Spleen (tissue), 11 donors: ENCODE measurements at regions not wholly inside any gene's neighbourhood (a gene's known extent, or its start where the extent isn't known, plus 50 kb on each side); places are given as distances from the start of the nearest gene placed in this dataset.

Source experiments
- DNase-seq: peaks from one replicate; pipeline ENCODE4 v3.0.0-alpha.2; 2020
- H3K27ac ChIP-seq, 8 donors: fragments of 200-600 bp; sonication (generic) in 7 of 8; 1 replicate in 4 of 8; 2 replicates in 4 of 8; pipeline versions ENCODE4 v1.5.0 to v1.8.0; 2016 to 2021; ENCODE audit warnings: inconsistent platforms in 4 of 8, mild to moderate bottlenecking in 4 of 8, moderate library complexity in 1 of 8
- H3K27me3 ChIP-seq, 7 donors: fragments of 200-600 bp; sonication (generic) in 6 of 7; replicated peaks in 1 of 7; 1 replicate in 4 of 7; 2 replicates in 3 of 7; pipeline versions ENCODE4 v1.5.0 to v1.8.0; 2016 to 2021; ENCODE audit warnings: inconsistent platforms in 3 of 7, mild to moderate bottlenecking in 1 of 7
- H3K36me3 ChIP-seq, 6 donors: fragments of 200-600 bp; sonication (generic) in 5 of 6; 1 replicate in 4 of 6; 2 replicates in 2 of 6; pipeline versions ENCODE4 v1.5.0 to v1.8.0; 2016 to 2021; ENCODE audit warnings: inconsistent platforms in 2 of 6
- H3K4me1 ChIP-seq, 6 donors: fragments of 200-600 bp; sonication (generic) in 5 of 6; 1 replicate in 3 of 6; 2 replicates in 3 of 6; pipeline versions ENCODE4 v1.5.0 to v1.8.0; 2016 to 2021; ENCODE audit warnings: inconsistent platforms in 3 of 6
- H3K4me3 ChIP-seq, 8 donors: fragments of 200-600 bp; sonication (generic) in 7 of 8; 1 replicate in 4 of 8; 2 replicates in 4 of 8; pipeline versions ENCODE4 v1.5.0 to v1.8.0; 2016 to 2021; ENCODE audit warnings: inconsistent platforms in 4 of 8, mild to moderate bottlenecking in 4 of 8, moderate library complexity in 2 of 8
- H3K9me3 ChIP-seq, 8 donors: fragments of 200-600 bp; sonication (generic) in 7 of 8; 1 replicate in 4 of 8; 2 replicates in 4 of 8; pipeline versions ENCODE4 v1.5.0 to v1.8.0; 2016 to 2021; ENCODE audit warnings: inconsistent platforms in 4 of 8
- CTCF ChIP-seq, 11 experiments: fragments of 200-600 bp in 7 of 11; fragments of 450-650 bp in 4 of 11; sonication (generic) in 4 of 11; IDR thresholded peaks in 8 of 11; conservative IDR thresholded peaks in 3 of 11; 1 replicate in 7 of 11; 2 replicates in 4 of 11; pipeline versions ENCODE4 v1.4.0 to v1.8.0; 2016 to 2021; ENCODE audit warnings: antibody characterized with exemption in 11 of 11, inconsistent platforms in 4 of 11, mild to moderate bottlenecking in 1 of 11
- POLR2A ChIP-seq, 3 donors: fragments of 450-650 bp; IDR thresholded peaks; one replicate each; pipeline ENCODE4 v1.5.1; 2017; ENCODE audit warnings: antibody characterized with exemption in 3 of 3, mild to moderate bottlenecking in 1 of 3
- POLR2AphosphoS5 ChIP-seq, 3 donors: sonication (generic); formaldehyde crosslinking; IDR thresholded peaks; one replicate each; pipeline ENCODE4 v1.5.1; 2017; ENCODE audit warnings: antibody characterized with exemption in 3 of 3
- WGBS, 5 donors: extraction: QIAGEN DNeasy Blood & Tissue Kit in 3 of 5; methylation state at CpG; one replicate each; pipeline versions ENCODE4 v1.1.5 to v1.1.7; 2013 to 2018; 5-methylcytosine and 5-hydroxymethylcytosine counted together
- intact Hi-C: fragments of 100-400 bp; cut with DNase I; formaldehyde crosslinking; loops from one replicate; pipeline ENCODE4 v1.15.0; 2023; ENCODE audit warnings: low total_unique reads
- donor health status: healthy with polysubstance abuse.
- donor health status: DM: no; HTN: no; CAD: no; lungs with moderate emphysema.
- donor health status: DM: no; HTN: no; CAD: no.
- donor health status: Bipolar disorder and iron deficiency.
- donor health status: healthy.
- donor health status: DM: no; HTN: no; CAD: no.
- donor health status: DM: yes; HTN: yes; CAD: no.

DNA sequence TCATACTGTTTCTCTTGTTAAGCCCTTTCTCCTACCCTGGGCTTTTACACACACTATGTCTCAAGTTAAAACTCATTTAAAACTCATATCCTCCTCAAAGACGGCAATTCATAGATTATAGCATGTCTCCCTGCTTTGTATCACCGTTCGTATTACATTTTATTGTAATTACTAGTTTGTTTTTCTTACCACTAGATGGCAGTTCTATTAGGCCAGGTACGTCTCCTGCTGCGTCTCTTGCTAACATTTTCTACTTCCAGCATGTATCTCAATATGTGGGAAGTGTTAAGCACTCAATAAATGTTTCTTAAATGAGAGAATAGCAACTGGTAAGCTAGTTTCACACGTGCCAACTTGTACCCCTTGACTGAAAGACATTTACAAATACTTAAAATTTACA is 450.3 kb upstream of the PCDH7 start:
- no peak overlapping the region for H3K27ac ChIP-seq
- TF ChIP-seq CTCF (IDR thresholded peaks at IDR 0.05 in 8 of 11, conservative IDR thresholded peaks at IDR 0.05 in 3 of 11) (no peak), POLR2AphosphoS5 (IDR thresholded peaks at IDR 0.05) (no peak), POLR2A (IDR thresholded peaks at IDR 0.05) (no peak)
- no peak for DNase-seq
- no peak overlapping the region for H3K4me3 ChIP-seq
- H3K27me3 ChIP-seq = no peaks in the 10 kb centered on the region
- H3K9me3 ChIP-seq = peaks cover 0 to 31% (median 20%) of the 10 kb centered on the region in 8 donors
- intact Hi-C loops = no loop called here
- H3K4me1 ChIP-seq = no peaks in the 10 kb centered on the region
- no peaks in the 10 kb centered on the region for H3K36me3 ChIP-seq
- WGBS, 5 donors = 57 to 65% (median 63%) methylated on average over 6 of the region's 6 CpGs

- intact Hi-C loops = no loop called here
- H3K27me3 ChIP-seq = no peaks in the 10 kb centered on the region
- peaks cover 0 to 4% (median 0%) of the 10 kb centered on the region in 8 donors for H3K9me3 ChIP-seq
- no peaks in the 10 kb centered on the region for H3K4me1 ChIP-seq
- H3K4me3 ChIP-seq = no peak overlapping the region
- TF ChIP-seq POLR2A (IDR thresholded peaks at IDR 0.05) = no peak
- no peak for TF ChIP-seq CTCF (IDR thresholded peaks at IDR 0.05 in 8 of 11, conservative IDR thresholded peaks at IDR 0.05 in 3 of 11)
- no peak for TF ChIP-seq POLR2AphosphoS5 (IDR thresholded peaks at IDR 0.05)
- H3K36me3 ChIP-seq = no peaks in the 10 kb centered on the region
- DNase-seq = no peak
- no peak overlapping the region for H3K27ac ChIP-seq
Observed at GRCh38 chr4:30281986-30282385, 438.2 kb upstream of the PCDH7 start.

DNA sequence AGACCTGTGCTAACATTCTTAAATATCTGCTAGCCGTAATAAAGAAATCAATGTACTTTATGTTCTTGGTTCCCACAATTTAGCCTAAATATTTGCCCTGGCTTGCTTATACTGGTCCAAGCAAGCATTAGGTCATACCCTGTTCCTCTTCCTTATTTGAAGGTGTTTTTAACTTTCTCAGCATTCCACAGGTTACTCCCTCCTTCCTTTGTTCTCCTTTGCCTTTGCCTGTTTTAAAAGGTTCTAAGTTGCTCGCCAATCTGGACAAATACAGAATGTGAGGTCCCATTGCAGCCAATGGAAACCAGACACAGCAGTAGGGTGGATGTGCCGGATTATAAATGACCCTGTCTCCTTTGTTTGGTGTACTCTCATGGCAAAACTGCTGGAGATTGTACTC is 436.8 kb upstream of the PCDH7 start:
- Histone ChIP-seq H3K36me3 (no peaks in the 10 kb centered on the region), H3K4me3 (no peak overlapping the region), H3K27ac (no peak overlapping the region), H3K27me3 (no peaks in the 10 kb centered on the region), H3K9me3 (peaks cover 0 to 4% (median 0%) of the 10 kb centered on the region in 8 donors), H3K4me1 (no peaks in the 10 kb centered on the region)
- WGBS, 5 donors = 78 to 88% (median 81%) methylated on average over 3 of the region's 3 CpGs
- intact Hi-C loops = no loop called here
- no peak for DNase-seq
- no peak for TF ChIP-seq CTCF (IDR thresholded peaks at IDR 0.05 in 8 of 11, conservative IDR thresholded peaks at IDR 0.05 in 3 of 11)
- TF ChIP-seq POLR2AphosphoS5 (IDR thresholded peaks at IDR 0.05) = no peak
- no peak for TF ChIP-seq POLR2A (IDR thresholded peaks at IDR 0.05)

DNA sequence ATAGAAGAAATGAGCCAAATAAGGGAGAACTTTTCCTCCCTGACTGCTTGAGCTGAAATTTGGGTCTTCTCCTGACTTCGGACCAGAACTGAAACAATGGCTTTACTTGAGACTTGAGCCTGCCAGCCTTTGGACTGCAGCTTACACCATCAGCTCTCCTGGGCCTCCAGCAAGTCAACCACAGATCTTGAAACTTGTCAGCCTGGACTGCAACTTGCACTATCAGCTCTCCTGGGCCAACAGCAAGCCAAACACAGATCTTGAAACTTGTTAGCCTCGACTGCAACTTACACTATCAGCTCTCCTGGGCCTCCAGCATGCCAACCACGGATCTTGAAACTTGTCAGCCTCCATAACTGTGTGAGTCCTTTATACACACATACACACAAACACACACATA is 425.9 kb upstream of the PCDH7 start:
- no peaks in the 10 kb centered on the region for H3K27me3 ChIP-seq
- no peak for DNase-seq
- intact Hi-C loops = no loop called here
- H3K27ac ChIP-seq = no peak overlapping the region
- H3K4me1 ChIP-seq = no peaks in the 10 kb centered on the region
- TF ChIP-seq POLR2AphosphoS5 (IDR thresholded peaks at IDR 0.05) (no peak), CTCF (IDR thresholded peaks at IDR 0.05 in 8 of 11, conservative IDR thresholded peaks at IDR 0.05 in 3 of 11) (no peak), POLR2A (IDR thresholded peaks at IDR 0.05) (no peak)
- WGBS, 5 donors = 26 to 65% (median 57%) methylated on average over 3 of the region's 3 CpGs
- peaks cover 0 to 7% (median 0%) of the 10 kb centered on the region in 8 donors for H3K9me3 ChIP-seq
- H3K4me3 ChIP-seq = no peak overlapping the region
- H3K36me3 ChIP-seq = no peaks in the 10 kb centered on the region
